HepG2 (cell line): ENCODE measurements at regions not wholly inside any gene's neighbourhood (a gene's known extent, or its start where the extent isn't known, plus 50 kb on each side); places are given as distances from the start of the nearest gene placed in this dataset.

Experiments used
- ATAC-seq: fragments of 200-7000 bp; cut with Tn5 transposase; 3 replicates; pipeline ENCODE4 v1.9.1; 2020; ENCODE audit warnings: mild to moderate bottlenecking, moderate library complexity
- BruUV-seq: library from RNA; stranded (reverse); fragments of 400-500 nt; replicated peaks from 2 replicates; lab custom pipeline; 2021; lab: Mats Ljungman, UMichigan
- CTCF ChIA-PET: fragments of 300-600 bp; formaldehyde crosslinking; extraction: SDS; loops from one replicate; lab custom pipeline; 2021; ENCODE audit warnings: low total read pairs, inconsistent platforms, low intra/inter-chr PET ratio; lab: Yijun Ruan, JAX
- POLR2A ChIA-PET: fragments of 350-600 bp; sonication (Branson Sonifier 250); formaldehyde crosslinking; loops from one replicate; lab custom pipeline; 2020; ENCODE audit warnings: antibody characterized with exemption, inconsistent platforms; lab: Yijun Ruan, JAX
- DNase-seq: peaks from one replicate; pipeline ENCODE4 v3.0.0-alpha.2; 2015; ENCODE audit warnings: low spot score
- FAIRE-seq: peaks from 3 replicates; lab custom pipeline; 2011; peaks lifted over from hg19 to GRCh38; lab: Jason Lieb, UNC
- H2AFZ ChIP-seq: one replicate; pipeline ENCODE4 v1.6.1; 2011; ENCODE audit warnings: low read length, inconsistent platforms
- H3K27ac ChIP-seq: fragments of 300-600 bp; 3 replicates; pipeline ENCODE4 v1.8.0; 2011; ENCODE audit warnings: mixed run types, mild to moderate bottlenecking, mixed read lengths, low read length, inconsistent platforms; ENCODE audit not compliant: insufficient read depth; ENCODE audit errors: extremely low read length
- H3K27me3 ChIP-seq, 2 experiments: fragments of 200-600 bp in 1 of 2; 2 replicates in 1 of 2; 3 replicates in 1 of 2; pipeline versions ENCODE4 v1.6.0 to v1.8.0; 2011; ENCODE audit warnings: low read length in 2 of 2, mild to moderate bottlenecking in 2 of 2, moderate library complexity in 2 of 2, inconsistent platforms in 1 of 2; ENCODE audit not compliant: insufficient read depth in 2 of 2, control insufficient read depth in 1 of 2
- H3K36me3 ChIP-seq, 2 experiments: fragments of 200-600 bp in 1 of 2; replicated peaks in 1 of 2; 2 replicates in 1 of 2; 3 replicates in 1 of 2; pipeline versions ENCODE4 v1.5.1 to v1.8.0; 2011; ENCODE audit warnings: low read length in 2 of 2, inconsistent platforms in 1 of 2; ENCODE audit not compliant: insufficient read depth in 2 of 2, control insufficient read depth in 1 of 2
- H3K4me1 ChIP-seq: 2 replicates; pipeline ENCODE4 v1.5.1; 2012; ENCODE audit warnings: low read length, inconsistent platforms; ENCODE audit not compliant: insufficient read depth
- H3K4me2 ChIP-seq: 2 replicates; pipeline ENCODE4 v1.6.0; 2011; ENCODE audit warnings: low read depth, low read length, inconsistent platforms
- H3K4me3 ChIP-seq, 3 experiments: fragments of 200-600 bp in 1 of 3; sonication (generic), shearing (Covaris generic) in 1 of 3; replicated peaks in 1 of 3; 2 replicates each; pipeline ENCODE4 v1.5.1; 2011 to 2016; ENCODE audit warnings: low read length in 3 of 3, inconsistent platforms in 2 of 3, low read depth in 2 of 3, mild to moderate bottlenecking in 2 of 3, control low read depth in 1 of 3, mixed read lengths in 1 of 3; ENCODE audit not compliant: insufficient read depth in 1 of 3
- H3K79me2 ChIP-seq: one replicate; pipeline ENCODE4 v1.6.1; 2011; ENCODE audit warnings: low read length, inconsistent platforms; ENCODE audit not compliant: insufficient read depth
- H3K9ac ChIP-seq: 2 replicates; pipeline ENCODE4 v1.6.0; 2011; ENCODE audit warnings: mild to moderate bottlenecking, low read depth, low read length, inconsistent platforms; ENCODE audit not compliant: insufficient read depth
- H3K9me3 ChIP-seq: 2 replicates; pipeline ENCODE4 v1.5.1; 2012; ENCODE audit warnings: mild to moderate bottlenecking, low read length
- H4K20me1 ChIP-seq: 2 replicates; pipeline ENCODE4 v1.6.0; 2011; ENCODE audit warnings: inconsistent platforms, mild to moderate bottlenecking, low read length, moderate library complexity; ENCODE audit not compliant: insufficient read depth
- CEBPB ChIP-seq: IDR thresholded peaks from 2 replicates; pipeline ENCODE4 v1.6.1; 2011; ENCODE audit warnings: low read depth, low read length, improper control_type of control experiment, borderline replicate concordance
- DNMT1 ChIP-seq: sonication (generic); formaldehyde crosslinking; IDR thresholded peaks from 2 replicates; pipeline ENCODE4 v1.5.1; 2020; ENCODE audit warnings: mild to moderate bottlenecking, missing genetic modification reagents
- NFE2L2 ChIP-seq: fragments of 150-350 bp; IDR thresholded peaks from 2 replicates; pipeline ENCODE4 v1.6.1; 2014; ENCODE audit warnings: low read length
- ONECUT2 ChIP-seq: sonication (generic); formaldehyde crosslinking; IDR thresholded peaks from 2 replicates; pipeline ENCODE4 v1.4.0; 2020; ENCODE audit warnings: missing genetic modification reagents
- SP4 ChIP-seq: sonication (generic); formaldehyde crosslinking; IDR thresholded peaks from 2 replicates; pipeline ENCODE4 v1.8.1; 2023; ENCODE audit warnings: mild to moderate bottlenecking, missing genetic modification reagents
- TFDP2 ChIP-seq: sonication (generic); formaldehyde crosslinking; IDR thresholded peaks from 2 replicates; pipeline ENCODE4 v1.4.0; 2020; ENCODE audit warnings: missing genetic modification reagents
- YEATS2 ChIP-seq: sonication (generic); formaldehyde crosslinking; IDR thresholded peaks from 2 replicates; pipeline ENCODE4 v1.4.0; 2020; ENCODE audit warnings: missing genetic modification reagents, borderline replicate concordance
- ZFP62 ChIP-seq: sonication (generic); formaldehyde crosslinking; IDR thresholded peaks from 2 replicates; pipeline ENCODE4 v1.4.0; 2020; ENCODE audit warnings: missing genetic modification reagents
- ZMYM3 ChIP-seq: sonication (generic); formaldehyde crosslinking; IDR thresholded peaks from 2 replicates; pipeline ENCODE4 v1.5.1; 2020; ENCODE audit warnings: mild to moderate bottlenecking, missing genetic modification reagents
- ZNF18 ChIP-seq: sonication (generic); formaldehyde crosslinking; IDR thresholded peaks from 2 replicates; pipeline ENCODE4 v1.8.0; 2022; ENCODE audit warnings: mild to moderate bottlenecking, missing genetic modification reagents; ENCODE audit not compliant: insufficient replicate concordance
- ZNF44 ChIP-seq: sonication (generic); formaldehyde crosslinking; IDR thresholded peaks from 2 replicates; pipeline ENCODE4 v1.5.1; 2020; ENCODE audit warnings: mild to moderate bottlenecking, missing genetic modification reagents
- ZNF441 ChIP-seq: sonication (generic); formaldehyde crosslinking; IDR thresholded peaks from 2 replicates; pipeline ENCODE4 v1.7.0; 2021; ENCODE audit warnings: missing genetic modification reagents, borderline replicate concordance
- ZNF556 ChIP-seq: sonication (generic); formaldehyde crosslinking; IDR thresholded peaks from 2 replicates; pipeline ENCODE4 v1.4.0; 2020; ENCODE audit warnings: mild to moderate bottlenecking, missing genetic modification reagents, borderline replicate concordance
- ZNF784 ChIP-seq: sonication (generic); formaldehyde crosslinking; IDR thresholded peaks from 2 replicates; pipeline ENCODE4 v1.5.1; 2020; ENCODE audit warnings: missing genetic modification reagents, mild to moderate bottlenecking, borderline replicate concordance
- WGBS: methylation state at CpG from one replicate; pipeline ENCODE4 v1.1.6; 2017; ENCODE audit warnings: low lambda C conversion rate; 5-methylcytosine and 5-hydroxymethylcytosine counted together
- in situ Hi-C: cut with HindIII; loops from 2 replicates; pipeline ENCODE4 v1.10.0; 2017; ENCODE audit warnings: low pct_unique_long_range_greater_than_20kb; ENCODE audit not compliant: extremely low pct_ligation_motif_present
- intact Hi-C: fragments of 100-400 bp; cut with micrococcal nuclease; formaldehyde crosslinking; loops from one replicate; pipeline ENCODE4 v1.10.0; 2022; ENCODE audit not compliant: unreplicated experiment

- no peak overlapping the region for H3K9ac ChIP-seq
- no peaks in the 10 kb centered on the region for H3K79me2 ChIP-seq
- ChIA-PET POLR2A (no interaction called here), CTCF (no interaction called here)
- H3K27ac ChIP-seq, result no peak overlapping the region
- no peak for FAIRE-seq
- BruUV-seq, result no TSS peak
- H3K4me1 ChIP-seq, result peaks cover 8% of the 10 kb centered on the region
- intact Hi-C loops, result no loop called here
- DNase-seq, result no peak
- TF ChIP-seq SP4 (CRISPR knock-in tag) (no peak), ZNF556 (CRISPR knock-in tag) (no peak), ZNF441 (no peak), ZMYM3 (CRISPR knock-in tag) (no peak), ZNF44 (no peak), ZFP62 (CRISPR knock-in tag) (no peak), TFDP2 (CRISPR knock-in tag) (no peak), ZNF18 (CRISPR knock-in tag) (no peak), ONECUT2 (no peak), DNMT1 (CRISPR knock-in tag) (no peak), ZNF784 (no peak), CEBPB (no peak), NFE2L2 (no peak), YEATS2 (CRISPR knock-in tag) (no peak)
- H3K4me2 ChIP-seq, result no peak overlapping the region
- no peak for ATAC-seq
- H3K27me3 ChIP-seq, result no peaks in the 10 kb centered on the region; a peak in 1 of 5 replicates
- WGBS, result 62% methylated on average over 8 of the region's 8 CpGs
- no peak overlapping the region for H3K4me3 ChIP-seq
- H2AFZ ChIP-seq, result no peak overlapping the region
- in situ Hi-C loops, result no loop called here
- H3K36me3 ChIP-seq, result no peaks in the 10 kb centered on the region
- H3K9me3 ChIP-seq, result no peaks in the 10 kb centered on the region
- no peaks in the 10 kb centered on the region for H4K20me1 ChIP-seq
These were observed 92.7 kb upstream of the FAM20A start for GRCh38 chr17:68693896-68694295.
